ENCODE measurements at regions not wholly inside any gene's neighbourhood (a gene's known extent, or its start where the extent isn't known, plus 50 kb on each side); places are given as distances from the start of the nearest gene placed in this dataset.

- H3K27me3 ChIP-seq (ENCODE audit: low read depth, low read length) = no peaks in the 10 kb centered on the region
- H3K4me3 ChIP-seq (ENCODE audit: low read depth in 1 of 2, low read length in 2 of 2) = no peak overlapping the region
- H3K9me3 ChIP-seq (ENCODE audit: control insufficient read depth in 1 of 2, low read length in 2 of 2) = no peaks in the 10 kb centered on the region
- no peaks in the 10 kb centered on the region for H3K4me1 ChIP-seq (ENCODE audit: control insufficient read depth in 1 of 2, insufficient read depth in 2 of 2, low read length in 2 of 2)
- H3K36me3 ChIP-seq (ENCODE audit: control insufficient read depth in 1 of 2, insufficient read depth in 2 of 2, low read length in 2 of 2) = no peaks in the 10 kb centered on the region
- no peak overlapping the region for H3K27ac ChIP-seq (ENCODE audit: low read length)
Measured at GRCh38 chr20:22446613-22447446, 137.5 kb downstream of the FOXA2 start.

DNA sequence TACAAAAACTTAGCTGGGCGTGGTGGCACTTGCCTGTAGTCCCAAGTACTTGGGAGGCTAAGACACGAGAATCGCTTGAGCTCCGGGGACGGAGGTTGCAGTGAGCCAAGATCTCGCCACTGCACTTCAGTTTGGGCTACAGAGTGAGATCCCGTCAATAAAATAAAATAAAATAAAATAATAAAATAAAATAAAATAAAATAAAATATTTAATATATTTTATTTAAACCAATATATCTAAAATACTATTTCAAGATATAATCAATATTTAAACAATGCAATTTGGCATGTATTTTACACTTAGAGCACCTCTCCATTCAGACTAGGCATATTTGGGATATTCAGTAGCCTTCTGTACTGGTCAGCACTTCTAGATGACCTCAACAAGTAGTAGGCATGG lies 142.1 kb downstream of the FOXA2 start:
- Histone ChIP-seq H3K27me3 (ENCODE audit: low read depth, low read length) (no peaks in the 10 kb centered on the region), H3K4me1 (ENCODE audit: control insufficient read depth in 1 of 2, insufficient read depth in 2 of 2, low read length in 2 of 2) (no peaks in the 10 kb centered on the region), H3K4me3 (ENCODE audit: low read depth in 1 of 2, low read length in 2 of 2) (no peak overlapping the region), H3K9me3 (ENCODE audit: control insufficient read depth in 1 of 2, low read length in 2 of 2) (no peaks in the 10 kb centered on the region), H3K27ac (ENCODE audit: low read length) (no peak overlapping the region), H3K36me3 (ENCODE audit: control insufficient read depth in 1 of 2, insufficient read depth in 2 of 2, low read length in 2 of 2) (no peaks in the 10 kb centered on the region)

DNA sequence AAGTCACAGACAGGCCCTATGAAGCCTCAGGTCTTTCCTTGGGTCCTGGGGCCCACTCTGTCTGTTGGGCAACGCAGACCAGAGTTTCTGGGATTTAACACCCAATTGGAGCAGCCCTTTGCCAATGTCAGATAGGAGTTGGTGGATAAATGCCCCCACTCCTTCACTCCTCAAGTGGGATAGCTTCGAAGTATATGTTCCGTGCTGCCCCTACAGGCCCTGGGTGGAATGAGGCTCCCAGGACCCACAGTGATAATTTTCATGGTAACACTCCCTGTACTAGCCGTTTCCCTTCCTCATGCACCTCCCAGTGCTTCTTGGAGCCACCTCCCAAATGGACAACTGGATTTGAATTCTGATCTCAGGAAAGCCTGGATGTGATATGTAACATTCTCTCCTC lies 145.4 kb downstream of the FOXA2 start:
- Histone ChIP-seq H3K4me3 (ENCODE audit: low read depth in 1 of 2, low read length in 2 of 2) (no peak overlapping the region), H3K36me3 (ENCODE audit: control insufficient read depth in 1 of 2, insufficient read depth in 2 of 2, low read length in 2 of 2) (no peaks in the 10 kb centered on the region), H3K27me3 (ENCODE audit: low read depth, low read length) (no peaks in the 10 kb centered on the region), H3K27ac (ENCODE audit: low read length) (no peak overlapping the region), H3K9me3 (ENCODE audit: control insufficient read depth in 1 of 2, low read length in 2 of 2) (peaks cover 0 to 3% of the 10 kb centered on the region in 2 donors), H3K4me1 (ENCODE audit: control insufficient read depth in 1 of 2, insufficient read depth in 2 of 2, low read length in 2 of 2) (no peaks in the 10 kb centered on the region)

GRCh38 chr20:22438346-22438745 lies 146.0 kb downstream of the FOXA2 start:
- no peaks in the 10 kb centered on the region for H3K27me3 ChIP-seq (ENCODE audit: low read depth, low read length)
- H3K36me3 ChIP-seq (ENCODE audit: control insufficient read depth in 1 of 2, insufficient read depth in 2 of 2, low read length in 2 of 2) = no peaks in the 10 kb centered on the region
- no peak overlapping the region for H3K27ac ChIP-seq (ENCODE audit: low read length)
- H3K9me3 ChIP-seq (ENCODE audit: control insufficient read depth in 1 of 2, low read length in 2 of 2) = peaks cover 0 to 3% of the 10 kb centered on the region in 2 donors
- no peaks in the 10 kb centered on the region for H3K4me1 ChIP-seq (ENCODE audit: control insufficient read depth in 1 of 2, insufficient read depth in 2 of 2, low read length in 2 of 2)
- no peak overlapping the region for H3K4me3 ChIP-seq (ENCODE audit: low read depth in 1 of 2, low read length in 2 of 2)

DNA sequence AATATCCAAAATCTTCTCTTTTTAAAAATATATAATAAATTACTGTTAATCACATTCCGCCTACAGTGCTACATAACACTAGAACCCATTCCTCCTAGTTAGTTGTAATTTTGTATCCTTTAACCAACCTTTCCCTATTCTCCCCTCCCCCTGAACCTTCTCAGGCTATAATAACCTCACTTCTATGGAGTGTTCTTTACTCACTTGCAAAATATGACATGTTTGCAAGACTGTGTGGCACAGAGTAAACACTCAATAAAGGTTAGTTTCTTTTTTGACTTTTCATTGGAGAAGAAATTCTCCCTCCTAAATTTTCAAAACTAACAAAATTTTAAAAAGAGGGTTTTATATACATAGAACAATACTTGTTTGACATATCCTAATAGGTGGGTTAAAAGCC lies 147.0 kb downstream of the FOXA2 start:
- Histone ChIP-seq H3K27me3 (ENCODE audit: low read depth, low read length) (no peaks in the 10 kb centered on the region), H3K4me1 (ENCODE audit: control insufficient read depth in 1 of 2, insufficient read depth in 2 of 2, low read length in 2 of 2) (no peaks in the 10 kb centered on the region), H3K9me3 (ENCODE audit: control insufficient read depth in 1 of 2, low read length in 2 of 2) (peaks cover 0 to 3% of the 10 kb centered on the region in 2 donors), H3K36me3 (ENCODE audit: control insufficient read depth in 1 of 2, insufficient read depth in 2 of 2, low read length in 2 of 2) (no peaks in the 10 kb centered on the region), H3K4me3 (ENCODE audit: low read depth in 1 of 2, low read length in 2 of 2) (no peak overlapping the region), H3K27ac (ENCODE audit: low read length) (no peak overlapping the region)

DNA sequence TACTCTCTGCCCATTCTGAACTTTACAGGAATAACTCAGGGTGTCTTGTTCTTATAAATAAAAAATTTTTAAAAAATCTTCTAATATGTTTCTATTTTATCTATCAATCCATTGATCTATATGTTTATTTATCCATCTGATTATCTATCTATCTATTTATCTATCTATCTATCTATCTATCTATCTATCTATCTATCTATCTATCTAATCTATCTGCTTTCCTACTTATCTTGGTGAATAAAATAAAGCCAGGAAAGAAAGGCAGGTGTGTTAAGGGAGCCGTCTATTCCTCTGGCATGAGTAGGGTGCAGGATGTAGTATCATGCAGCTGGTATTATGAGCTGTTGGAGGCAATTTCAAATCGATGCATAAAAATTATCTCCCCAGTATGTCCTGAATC lies 153.0 kb downstream of the FOXA2 start:
- Histone ChIP-seq H3K4me1 (ENCODE audit: control insufficient read depth in 1 of 2, insufficient read depth in 2 of 2, low read length in 2 of 2) (no peaks in the 10 kb centered on the region), H3K27me3 (ENCODE audit: low read depth, low read length) (no peaks in the 10 kb centered on the region), H3K9me3 (ENCODE audit: control insufficient read depth in 1 of 2, low read length in 2 of 2) (peaks cover 0 to 5% of the 10 kb centered on the region in 2 donors), H3K36me3 (ENCODE audit: control insufficient read depth in 1 of 2, insufficient read depth in 2 of 2, low read length in 2 of 2) (no peaks in the 10 kb centered on the region), H3K27ac (ENCODE audit: low read length) (no peak overlapping the region), H3K4me3 (ENCODE audit: low read depth in 1 of 2, low read length in 2 of 2) (no peak overlapping the region)

GRCh38 chr20:22430746-22431168 lies 153.6 kb downstream of the FOXA2 start:
- Histone ChIP-seq H3K27me3 (ENCODE audit: low read depth, low read length) (no peaks in the 10 kb centered on the region), H3K9me3 (ENCODE audit: control insufficient read depth in 1 of 2, low read length in 2 of 2) (peaks cover 0 to 5% of the 10 kb centered on the region in 2 donors), H3K36me3 (ENCODE audit: control insufficient read depth in 1 of 2, insufficient read depth in 2 of 2, low read length in 2 of 2) (no peaks in the 10 kb centered on the region), H3K4me1 (ENCODE audit: control insufficient read depth in 1 of 2, insufficient read depth in 2 of 2, low read length in 2 of 2) (no peaks in the 10 kb centered on the region), H3K4me3 (ENCODE audit: low read depth in 1 of 2, low read length in 2 of 2) (no peak overlapping the region), H3K27ac (ENCODE audit: low read length) (no peak overlapping the region)

DNA sequence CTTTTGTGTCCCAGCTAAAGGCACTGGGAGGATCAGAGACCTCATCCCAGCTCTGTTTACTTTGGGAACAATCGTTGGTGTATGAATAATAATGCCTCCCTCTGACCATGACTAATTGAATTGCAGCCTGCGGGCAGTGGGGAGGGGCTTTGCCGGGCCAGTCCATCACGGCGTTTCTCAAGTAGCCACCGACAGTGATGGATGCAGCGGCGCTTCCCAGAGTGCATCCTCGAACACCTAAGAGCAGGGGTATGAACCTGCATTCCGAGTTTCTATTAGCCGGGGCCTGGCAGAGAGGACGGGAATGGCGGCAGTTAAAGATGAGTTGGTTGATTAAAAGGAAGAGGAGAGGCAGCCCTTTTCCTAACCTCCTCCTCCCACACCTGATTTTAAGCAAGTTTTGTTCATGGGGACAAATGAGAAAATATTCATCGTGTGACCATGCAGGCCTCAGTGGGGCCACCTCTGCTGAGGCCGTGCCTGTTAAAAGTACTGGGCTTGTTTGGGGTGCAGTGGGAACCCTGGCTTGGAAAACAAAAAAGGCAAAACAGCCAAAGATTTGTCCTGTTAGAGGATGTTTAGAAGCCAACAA lies 154.1 kb downstream of the FOXA2 start:
- no peaks in the 10 kb centered on the region for H3K36me3 ChIP-seq (ENCODE audit: control insufficient read depth in 1 of 2, insufficient read depth in 2 of 2, low read length in 2 of 2)

GRCh38 chr20:22429175-22430153 lies 154.9 kb downstream of the FOXA2 start:
- Histone ChIP-seq H3K36me3 (ENCODE audit: control insufficient read depth in 1 of 2, insufficient read depth in 2 of 2, low read length in 2 of 2) (no peaks in the 10 kb centered on the region), H3K9me3 (ENCODE audit: control insufficient read depth in 1 of 2, low read length in 2 of 2) (peaks cover 0 to 2% of the 10 kb centered on the region in 2 donors), H3K27ac (ENCODE audit: low read length) (no peak overlapping the region), H3K27me3 (ENCODE audit: low read depth, low read length) (no peaks in the 10 kb centered on the region), H3K4me3 (ENCODE audit: low read depth in 1 of 2, low read length in 2 of 2) (no peak overlapping the region), H3K4me1 (ENCODE audit: control insufficient read depth in 1 of 2, insufficient read depth in 2 of 2, low read length in 2 of 2) (no peaks in the 10 kb centered on the region)

More for the DNA sequence above, 154.1 kb downstream of the FOXA2 start:
- peaks cover 0 to 5% of the 10 kb centered on the region in 2 donors for H3K9me3 ChIP-seq (ENCODE audit: control insufficient read depth in 1 of 2, low read length in 2 of 2)
- H3K27ac ChIP-seq (ENCODE audit: low read length) = no peak overlapping the region
- H3K4me3 ChIP-seq (ENCODE audit: low read depth in 1 of 2, low read length in 2 of 2) = no peak overlapping the region
- H3K4me1 ChIP-seq (ENCODE audit: control insufficient read depth in 1 of 2, insufficient read depth in 2 of 2, low read length in 2 of 2) = no peaks in the 10 kb centered on the region
- no peaks in the 10 kb centered on the region for H3K27me3 ChIP-seq (ENCODE audit: low read depth, low read length)

DNA sequence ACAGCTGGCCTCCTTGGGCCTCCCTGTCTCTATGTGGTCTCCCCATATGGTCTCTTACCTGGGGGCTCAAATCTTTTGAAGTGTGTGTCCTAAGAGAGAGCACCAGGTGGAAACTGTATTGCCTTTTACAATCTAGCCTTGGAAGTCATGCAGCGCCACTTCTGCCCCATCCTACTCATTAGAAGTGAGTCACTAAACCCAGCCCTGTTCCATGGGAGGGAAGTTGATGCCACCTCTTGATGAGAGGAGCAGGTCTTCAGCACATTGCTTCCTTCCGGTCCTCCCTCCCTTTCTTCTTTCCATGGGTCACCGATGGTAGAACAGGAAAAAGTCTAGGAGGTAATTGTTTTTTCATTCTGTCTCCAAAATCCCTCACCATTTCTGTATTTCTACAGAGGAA lies 156.3 kb downstream of the FOXA2 start:
- H3K4me3 ChIP-seq (ENCODE audit: low read depth in 1 of 2, low read length in 2 of 2) = no peak overlapping the region
- H3K27me3 ChIP-seq (ENCODE audit: low read depth, low read length) = no peaks in the 10 kb centered on the region
- no peaks in the 10 kb centered on the region for H3K36me3 ChIP-seq (ENCODE audit: control insufficient read depth in 1 of 2, insufficient read depth in 2 of 2, low read length in 2 of 2)
- H3K4me1 ChIP-seq (ENCODE audit: control insufficient read depth in 1 of 2, insufficient read depth in 2 of 2, low read length in 2 of 2) = no peaks in the 10 kb centered on the region
- peaks cover 0 to 2% of the 10 kb centered on the region in 2 donors for H3K9me3 ChIP-seq (ENCODE audit: control insufficient read depth in 1 of 2, low read length in 2 of 2)
- H3K27ac ChIP-seq (ENCODE audit: low read length) = no peak overlapping the region

GRCh38 chr20:22426772-22427171 lies 157.6 kb downstream of the FOXA2 start:
- no peaks in the 10 kb centered on the region for H3K4me1 ChIP-seq (ENCODE audit: control insufficient read depth in 1 of 2, insufficient read depth in 2 of 2, low read length in 2 of 2)
- H3K9me3 ChIP-seq (ENCODE audit: control insufficient read depth in 1 of 2, low read length in 2 of 2) = peaks cover 0 to 2% of the 10 kb centered on the region in 2 donors
- no peaks in the 10 kb centered on the region for H3K36me3 ChIP-seq (ENCODE audit: control insufficient read depth in 1 of 2, insufficient read depth in 2 of 2, low read length in 2 of 2)
- no peak overlapping the region for H3K4me3 ChIP-seq (ENCODE audit: low read depth in 1 of 2, low read length in 2 of 2)
- no peak overlapping the region for H3K27ac ChIP-seq (ENCODE audit: low read length)
- H3K27me3 ChIP-seq (ENCODE audit: low read depth, low read length) = no peaks in the 10 kb centered on the region
